Liver (tissue), 3 donors: ENCODE measurements at regions not wholly inside any gene's neighbourhood (a gene's known extent, or its start where the extent isn't known, plus 50 kb on each side); places are given as distances from the start of the nearest gene placed in this dataset.

ENCODE experiments used
- CTCF ChIP-seq: fragments of 150-350 bp; IDR thresholded peaks from 2 replicates; pipeline ENCODE4 v1.5.1; 2017; ENCODE audit warnings: improper control_type of control experiment, low read depth, low read length; ENCODE audit not compliant: missing input control
- TAF1 ChIP-seq: conservative IDR thresholded peaks from 2 replicates; pipeline ENCODE4 v1.6.1; 2016; ENCODE audit warnings: antibody characterized with exemption, mild to moderate bottlenecking
- donor health status: healthy.
- donor health status: healthy.

GRCh38 chr5:120326651-120327050 lies 137.4 kb upstream of the PRR16 start:
- TF ChIP-seq TAF1 (no peak), CTCF (no peak)
